NB4 (cell line): ENCODE measurements at regions not wholly inside any gene's neighbourhood (a gene's known extent, or its start where the extent isn't known, plus 50 kb on each side); places are given as distances from the start of the nearest gene placed in this dataset.
"Not testable (repeated sequence)": the region's sequence is repeated elsewhere in the genome, so short reads cannot be mapped to it uniquely, and the experiment has no call there.

Source experiments
- CTCF ChIP-seq: IDR thresholded peaks from one replicate; pipeline ENCODE4 v1.5.1; 2012; ENCODE audit warnings: low read depth, low read length
- MAX ChIP-seq: IDR thresholded peaks from 2 replicates; pipeline ENCODE4 v1.6.1; 2011; ENCODE audit warnings: low read depth, low read length
- MYC ChIP-seq: IDR thresholded peaks from 2 replicates; pipeline ENCODE4 v1.6.1; 2011; ENCODE audit warnings: low read depth, low read length

- not testable (repeated sequence) for TF ChIP-seq MAX, MYC, CTCF
Observed at GRCh38 chr11:107253661-107254060, 204.0 kb downstream of the CWF19L2 start.
